ENCODE measurements at regions not wholly inside any gene's neighbourhood (a gene's known extent, or its start where the extent isn't known, plus 50 kb on each side); places are given as distances from the start of the nearest gene placed in this dataset.

DNA sequence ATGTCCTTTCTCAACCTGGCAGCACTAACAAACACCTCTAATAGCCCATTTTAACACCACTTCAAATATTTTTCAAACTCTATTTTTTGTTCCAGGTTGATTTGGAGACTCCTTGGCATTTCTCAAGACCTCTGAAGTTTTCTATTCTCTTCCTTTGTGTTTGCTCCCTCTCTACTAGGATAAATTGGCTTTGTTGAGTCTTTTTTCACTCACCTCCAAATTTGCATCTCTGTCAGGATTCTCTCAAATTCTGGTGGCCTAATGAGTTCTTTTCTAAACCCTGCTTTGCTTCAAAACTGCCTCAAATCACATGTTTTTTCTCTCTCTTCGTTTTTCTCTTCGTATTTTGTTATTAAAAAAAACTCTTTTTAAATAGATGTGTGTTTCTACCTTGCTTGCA lies 582.2 kb upstream of the ADGRL4 start:
- in situ Hi-C loops (cut with HindIII; ENCODE audit: low pct_unique_long_range_greater_than_20kb, low sequenced_read_pairs): no loop called here
- Histone ChIP-seq H3K36me3 (ENCODE audit: control insufficient read depth, insufficient read depth, low read length) (no peaks in the 10 kb centered on the region), H3K27me3 (ENCODE audit: control insufficient read depth, insufficient read depth, low read length) (no peaks in the 10 kb centered on the region), H3K4me3 (ENCODE audit: low read depth in 2 of 2, low read length in 2 of 2) (no peak overlapping the region), H3K4me1 (ENCODE audit: control insufficient read depth, insufficient read depth, low read length) (no peaks in the 10 kb centered on the region), H3K27ac (ENCODE audit: low read length) (no peak overlapping the region), H3K9me3 (ENCODE audit: control insufficient read depth, insufficient read depth, low read depth, low read length) (no peaks in the 10 kb centered on the region)
- ChIA-PET POLR2A (no interaction called here), CTCF (no interaction called here)
- intact Hi-C loops (cut with micrococcal nuclease; ENCODE audit: unreplicated experiment): no loop called here
- BruUV-seq (replicated peaks): no TSS peak
- ATAC-seq (no peak), DNase-seq (ENCODE audit: low read depth, low spot score) (no peak)
- no peak for TF ChIP-seq POLR2AphosphoS5 (IDR thresholded peaks at IDR 0.05; ENCODE audit: low read depth, low read length)
- TF ChIP-seq SIN3A (IDR thresholded peaks at IDR 0.05; ENCODE audit: borderline replicate concordance, insufficient read depth, low read depth, low read length): no peak
- TF ChIP-seq, protein P1, sequence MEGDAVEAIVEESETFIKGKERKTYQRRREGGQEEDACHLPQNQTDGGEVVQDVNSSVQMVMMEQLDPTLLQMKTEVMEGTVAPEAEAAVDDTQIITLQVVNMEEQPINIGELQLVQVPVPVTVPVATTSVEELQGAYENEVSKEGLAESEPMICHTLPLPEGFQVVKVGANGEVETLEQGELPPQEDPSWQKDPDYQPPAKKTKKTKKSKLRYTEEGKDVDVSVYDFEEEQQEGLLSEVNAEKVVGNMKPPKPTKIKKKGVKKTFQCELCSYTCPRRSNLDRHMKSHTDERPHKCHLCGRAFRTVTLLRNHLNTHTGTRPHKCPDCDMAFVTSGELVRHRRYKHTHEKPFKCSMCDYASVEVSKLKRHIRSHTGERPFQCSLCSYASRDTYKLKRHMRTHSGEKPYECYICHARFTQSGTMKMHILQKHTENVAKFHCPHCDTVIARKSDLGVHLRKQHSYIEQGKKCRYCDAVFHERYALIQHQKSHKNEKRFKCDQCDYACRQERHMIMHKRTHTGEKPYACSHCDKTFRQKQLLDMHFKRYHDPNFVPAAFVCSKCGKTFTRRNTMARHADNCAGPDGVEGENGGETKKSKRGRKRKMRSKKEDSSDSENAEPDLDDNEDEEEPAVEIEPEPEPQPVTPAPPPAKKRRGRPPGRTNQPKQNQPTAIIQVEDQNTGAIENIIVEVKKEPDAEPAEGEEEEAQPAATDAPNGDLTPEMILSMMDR (IDR thresholded peaks at IDR 0.05): no peak
- no peak for TF ChIP-seq REST (IDR thresholded peaks at IDR 0.05; ENCODE audit: insufficient read depth in 1 of 2, low read depth in 2 of 2, low read length in 1 of 2)
- TF ChIP-seq TCF7L2 (IDR thresholded peaks at IDR 0.05; ENCODE audit: low read depth, low read length): no peak

GRCh38 chr1:79587229-79587628 lies 580.7 kb upstream of the ADGRL4 start:
- ChIA-PET POLR2A (no interaction called here), CTCF (no interaction called here)
- in situ Hi-C loops (cut with HindIII; ENCODE audit: low pct_unique_long_range_greater_than_20kb, low sequenced_read_pairs): no loop called here
- no peak overlapping the region for H3K4me3 ChIP-seq (ENCODE audit: low read depth in 2 of 2, low read length in 2 of 2)
- H3K27ac ChIP-seq (ENCODE audit: low read length): no peak overlapping the region
- H3K27me3 ChIP-seq (ENCODE audit: control insufficient read depth, insufficient read depth, low read length): no peaks in the 10 kb centered on the region
- no TSS peak for BruUV-seq (replicated peaks)
- ATAC-seq: no peak
- H3K9me3 ChIP-seq (ENCODE audit: control insufficient read depth, insufficient read depth, low read depth, low read length): no peaks in the 10 kb centered on the region
- no peaks in the 10 kb centered on the region for H3K4me1 ChIP-seq (ENCODE audit: control insufficient read depth, insufficient read depth, low read length)
- no peaks in the 10 kb centered on the region for H3K36me3 ChIP-seq (ENCODE audit: control insufficient read depth, insufficient read depth, low read length)
- no peak for TF ChIP-seq POLR2AphosphoS5 (IDR thresholded peaks at IDR 0.05; ENCODE audit: low read depth, low read length)
- TF ChIP-seq TCF7L2 (IDR thresholded peaks at IDR 0.05; ENCODE audit: low read depth, low read length): no peak
- TF ChIP-seq REST (IDR thresholded peaks at IDR 0.05; ENCODE audit: insufficient read depth in 1 of 2, low read depth in 2 of 2, low read length in 1 of 2): no peak
- TF ChIP-seq, protein P1 (IDR thresholded peaks at IDR 0.05): no peak
- TF ChIP-seq SIN3A (IDR thresholded peaks at IDR 0.05; ENCODE audit: borderline replicate concordance, insufficient read depth, low read depth, low read length): no peak
- DNase-seq (ENCODE audit: low read depth, low spot score): no peak
- intact Hi-C loops (cut with micrococcal nuclease; ENCODE audit: unreplicated experiment): no loop called here

Measured in Panc1 (cell line).